GM21423 (cell line): ENCODE measurements at regions not wholly inside any gene's neighbourhood (a gene's known extent, or its start where the extent isn't known, plus 50 kb on each side); places are given as distances from the start of the nearest gene placed in this dataset.

Experiments used
- ATAC-seq: cut with Tn5 transposase; IDR thresholded peaks from one replicate; pipeline ENCODE4 v1.9.1; 2021; ENCODE audit warnings: mild to moderate bottlenecking, moderate library complexity; ENCODE audit not compliant: unreplicated experiment

DNA sequence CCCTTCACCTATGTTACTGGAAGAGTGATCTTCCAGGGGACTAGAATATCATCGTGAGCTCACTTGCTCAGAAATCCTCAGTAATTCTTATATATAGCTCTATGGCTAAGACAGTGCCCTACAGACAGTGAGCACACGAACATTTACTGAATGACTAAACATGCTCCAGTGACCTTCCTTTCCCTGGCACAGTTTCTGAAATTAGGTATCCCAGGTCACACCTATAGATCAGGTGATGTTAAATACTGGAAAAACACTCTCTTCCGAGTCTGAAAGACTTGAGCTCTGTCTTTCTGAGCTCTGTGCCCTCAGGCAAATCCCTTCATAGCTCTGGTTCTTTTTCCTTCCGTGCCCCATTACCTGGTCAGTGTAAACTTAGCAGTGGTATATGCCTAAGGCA lies 239.4 kb upstream of the LRIG1 start:
- ATAC-seq: no peak

DNA sequence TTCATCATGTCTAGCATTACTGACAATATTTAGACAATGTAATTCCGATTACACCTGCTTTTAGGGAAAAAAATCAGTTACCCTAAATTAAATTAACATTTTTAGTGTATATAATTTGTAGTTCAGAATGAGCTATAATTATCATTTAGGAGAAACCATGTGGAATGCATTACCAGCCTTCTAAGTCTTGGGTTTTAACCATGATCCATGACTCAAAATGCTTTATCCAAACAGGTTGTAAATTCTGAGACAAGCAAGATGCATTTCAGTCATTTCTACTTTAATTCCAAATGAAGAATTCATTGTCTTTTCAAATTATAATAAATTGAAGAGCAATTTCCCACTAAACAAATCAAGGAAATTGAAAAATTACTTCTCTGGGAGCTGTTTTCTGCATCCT lies 243.7 kb upstream of the LRIG1 start:
- no peak for ATAC-seq

DNA sequence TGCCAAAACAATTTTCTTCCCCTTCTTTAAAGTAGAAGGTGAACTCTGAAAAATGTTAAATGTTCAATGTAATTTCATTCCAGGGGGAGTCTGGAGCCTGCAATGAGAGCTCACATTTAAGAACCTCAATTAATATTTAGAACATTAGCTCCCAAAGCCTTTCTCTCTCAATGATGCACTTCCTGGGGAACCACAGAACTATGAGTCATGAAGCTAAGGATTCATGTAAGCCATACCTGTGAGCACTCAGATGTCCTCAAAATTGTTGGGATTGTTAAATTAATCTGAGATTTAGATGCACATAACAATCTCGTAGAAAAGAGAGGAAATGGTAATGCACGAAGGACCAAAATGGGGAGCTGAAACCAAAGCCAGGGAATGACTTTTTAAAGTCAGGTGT lies 244.2 kb upstream of the LRIG1 start:
- ATAC-seq: no peak

- ATAC-seq: no peak
Observed at GRCh38 chr3:66747261-66747660, 246.4 kb upstream of the LRIG1 start.

DNA sequence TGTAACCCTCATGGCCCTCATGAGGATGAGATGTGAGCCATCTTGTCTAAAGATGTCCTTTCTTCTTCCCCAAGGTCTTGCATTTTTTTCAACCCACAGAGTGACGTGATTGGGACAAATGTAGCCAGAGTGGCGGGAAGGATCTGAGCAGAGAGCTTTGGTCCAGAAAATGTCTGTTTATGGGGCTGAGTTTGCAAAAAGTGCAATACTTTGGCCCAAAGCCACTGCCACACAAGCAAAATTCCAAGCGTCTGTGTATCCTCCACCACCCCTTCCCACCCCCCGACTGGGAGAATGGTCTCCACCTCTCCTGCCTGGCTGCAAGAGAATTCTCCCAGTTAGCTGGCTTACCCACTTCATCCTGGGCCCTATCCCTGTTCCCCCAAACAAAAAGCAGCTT lies 246.9 kb upstream of the LRIG1 start:
- ATAC-seq: no peak

DNA sequence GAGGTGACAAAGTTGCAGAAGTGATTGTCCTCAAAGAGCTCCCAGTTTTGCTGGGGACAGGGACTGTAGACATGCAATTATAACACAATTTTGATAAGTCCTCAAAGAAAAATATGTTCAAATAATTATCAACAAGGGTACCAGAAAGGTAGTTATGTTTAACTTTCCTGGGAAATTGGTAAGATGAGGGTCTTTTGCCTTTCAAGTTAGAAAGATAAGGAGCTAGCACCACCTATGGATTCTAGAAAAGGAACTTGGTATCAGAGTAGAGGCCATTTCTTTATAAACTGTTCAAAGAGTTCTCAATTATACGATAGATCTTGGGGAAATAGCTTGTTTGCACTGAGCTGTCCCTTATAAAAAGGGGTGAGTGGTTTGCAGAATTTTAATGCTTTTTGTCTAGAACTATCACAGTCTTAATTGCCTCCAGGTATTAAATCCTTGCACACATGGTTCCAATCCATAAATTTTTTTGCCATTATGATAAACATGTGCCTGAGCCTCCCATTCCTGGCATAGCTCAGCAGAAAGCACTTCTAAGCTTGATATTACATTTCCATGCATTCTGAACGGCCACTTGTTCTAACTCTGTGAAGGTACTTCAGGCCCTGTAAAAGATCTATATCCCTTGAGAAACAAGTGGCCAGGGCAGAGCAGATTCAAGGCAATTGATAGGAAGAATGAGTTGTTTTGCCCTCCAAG lies 247.5 kb upstream of the LRIG1 start:
- no peak for ATAC-seq

DNA sequence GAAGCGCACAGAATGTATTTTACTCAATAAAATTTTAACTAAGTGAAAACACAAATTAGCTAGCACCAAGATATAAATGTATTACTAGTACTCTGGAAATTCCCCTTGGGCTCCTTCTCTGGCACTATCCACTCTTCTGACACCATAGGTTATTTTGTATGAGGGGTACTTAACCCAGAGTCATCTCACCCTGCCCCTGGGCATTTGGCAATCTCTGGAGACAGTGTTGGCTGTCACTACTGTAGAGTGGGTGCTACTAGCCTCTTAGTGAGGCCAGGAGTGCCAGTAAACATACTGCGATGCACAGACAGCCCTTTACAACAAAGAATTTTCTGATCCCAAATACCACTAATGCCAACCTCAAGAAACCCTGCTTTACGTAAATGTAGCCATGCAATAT lies 246.3 kb upstream of the KBTBD8 start:
- ATAC-seq: no peak

DNA sequence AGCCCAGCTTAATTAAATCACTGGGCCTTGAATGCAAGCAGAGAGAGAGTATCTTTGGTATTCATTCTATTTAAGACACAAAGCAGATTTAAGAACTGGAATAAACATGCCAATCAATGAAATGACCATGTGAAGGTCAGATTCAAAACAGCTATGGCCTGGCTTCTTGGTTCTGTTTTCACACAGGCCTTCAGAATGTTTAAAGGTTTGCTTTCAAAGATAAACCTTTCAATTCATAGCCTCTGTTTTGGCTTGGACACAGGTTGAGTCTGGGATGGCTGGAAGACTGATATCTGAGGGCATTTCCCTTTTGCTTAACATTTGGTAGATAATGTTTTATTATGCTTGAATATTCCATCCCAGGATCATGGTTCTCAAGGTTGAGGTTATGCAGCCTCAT lies 244.4 kb upstream of the KBTBD8 start:
- ATAC-seq: no peak

DNA sequence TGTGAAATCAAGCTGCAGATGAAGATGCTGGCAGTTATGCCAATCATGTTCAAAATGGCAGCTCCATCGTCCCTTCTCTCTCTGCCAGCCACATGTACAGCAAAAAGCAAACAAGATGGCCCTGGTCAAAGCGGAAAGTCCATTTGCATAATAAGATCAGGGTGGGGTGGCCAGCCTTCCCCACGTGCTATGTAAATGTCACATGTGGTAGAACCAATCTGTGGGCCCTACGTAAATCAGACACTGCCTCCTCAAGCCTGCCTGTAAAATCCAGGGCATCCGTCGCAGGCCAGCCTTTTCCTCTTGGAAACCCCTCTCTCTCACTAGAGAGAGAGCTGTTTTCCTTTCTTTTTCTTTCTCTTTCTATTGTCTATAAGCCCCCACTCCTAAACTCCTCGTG lies 243.5 kb upstream of the KBTBD8 start:
- no peak for ATAC-seq

DNA sequence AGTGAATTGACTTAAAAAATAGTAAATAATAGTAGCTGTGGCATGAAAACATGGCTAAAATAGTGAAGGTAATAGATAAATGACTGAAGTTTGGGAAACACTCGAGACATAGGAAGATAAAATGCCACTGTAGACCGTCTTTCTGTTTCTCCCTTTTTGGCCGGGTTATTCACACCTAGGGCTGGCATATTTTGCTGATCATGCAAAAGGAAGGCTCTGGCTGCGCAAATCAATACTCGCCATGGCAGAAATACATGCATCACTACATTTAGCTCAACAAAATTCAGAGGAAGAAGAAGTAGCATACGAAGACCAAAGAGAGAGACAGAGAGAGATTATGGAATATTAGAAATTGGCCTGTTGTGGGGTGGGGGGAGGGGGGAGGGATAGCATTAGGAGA lies 242.2 kb upstream of the KBTBD8 start:
- no peak for ATAC-seq

- no peak for ATAC-seq
Observed at GRCh38 chr3:66756468-66757036, 241.6 kb upstream of the KBTBD8 start.

DNA sequence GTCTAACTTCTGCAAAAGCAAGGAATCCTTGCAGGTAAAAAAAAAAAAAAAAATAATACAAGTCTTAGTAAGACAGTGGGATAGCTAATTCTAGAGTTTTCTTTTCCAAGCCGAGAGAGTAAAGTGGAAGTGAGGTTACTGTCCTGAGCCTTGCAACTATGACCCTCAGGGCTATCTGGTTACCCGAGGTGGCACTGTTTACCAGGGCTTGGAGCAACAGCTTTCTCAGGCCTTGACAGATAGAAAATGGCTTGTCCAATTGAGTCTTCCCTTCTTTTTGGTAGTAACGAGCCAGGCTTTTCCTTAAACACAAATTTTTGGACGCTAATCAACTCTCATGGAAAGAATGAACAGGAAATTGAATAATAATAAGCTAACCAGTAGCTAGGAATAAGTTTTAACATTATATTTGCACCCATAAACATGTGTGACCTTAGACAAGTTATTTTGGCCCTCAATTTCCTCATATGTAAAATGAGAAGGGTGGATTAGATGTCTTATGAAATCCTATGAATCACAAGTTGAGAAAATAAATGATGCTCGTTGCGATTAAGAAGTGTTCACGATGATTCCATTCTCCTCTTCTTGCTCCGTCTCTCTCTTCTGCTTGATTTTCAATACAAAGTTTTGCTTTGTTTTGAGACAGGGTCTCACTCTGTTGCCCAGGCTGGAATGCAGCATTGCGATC lies 236.9 kb upstream of the KBTBD8 start:
- ATAC-seq: no peak

- no peak for ATAC-seq
Observed at GRCh38 chr3:66762916-66763693, 235.0 kb upstream of the KBTBD8 start.

DNA sequence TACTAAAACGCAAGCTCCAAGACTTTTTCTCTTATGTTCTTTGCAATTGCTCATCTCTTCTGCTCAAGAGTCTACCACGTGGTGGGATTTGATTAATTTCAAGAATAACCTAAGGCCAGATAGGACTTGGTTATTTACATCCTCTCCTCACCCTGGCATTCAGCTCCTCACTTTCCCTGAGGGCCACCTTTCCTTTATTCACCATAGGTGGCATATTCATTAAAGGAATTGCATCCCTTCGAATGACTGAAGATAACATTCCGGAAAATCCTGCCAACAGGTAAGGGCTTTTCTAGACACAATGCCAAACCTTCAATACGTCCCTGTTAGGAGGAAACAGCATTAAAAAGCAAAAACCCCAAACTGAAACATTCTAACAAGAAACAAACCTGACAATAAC lies 220.0 kb upstream of the KBTBD8 start:
- no peak for ATAC-seq

DNA sequence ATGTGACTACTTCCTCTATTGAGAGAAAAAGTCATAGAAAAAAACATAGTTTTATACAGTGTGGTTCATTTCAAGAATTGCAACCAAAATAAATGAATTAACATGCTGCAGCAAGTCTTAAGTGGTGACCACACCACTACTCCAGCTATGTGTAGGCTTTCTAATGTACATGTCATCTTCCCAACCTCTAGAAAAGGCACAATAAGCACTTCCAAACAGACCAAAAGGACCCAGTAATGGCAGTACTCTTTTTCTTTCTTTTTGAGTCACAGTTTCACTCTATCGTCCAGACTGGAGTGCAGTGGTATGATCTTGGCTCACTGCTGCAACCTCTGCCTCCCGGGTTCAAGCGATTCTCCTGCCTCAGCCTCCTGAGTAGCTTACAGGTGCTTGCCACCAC lies 219.3 kb upstream of the KBTBD8 start:
- no peak for ATAC-seq

- ATAC-seq: no peak
Observed at GRCh38 chr3:66785191-66785909, 212.8 kb upstream of the KBTBD8 start.

DNA sequence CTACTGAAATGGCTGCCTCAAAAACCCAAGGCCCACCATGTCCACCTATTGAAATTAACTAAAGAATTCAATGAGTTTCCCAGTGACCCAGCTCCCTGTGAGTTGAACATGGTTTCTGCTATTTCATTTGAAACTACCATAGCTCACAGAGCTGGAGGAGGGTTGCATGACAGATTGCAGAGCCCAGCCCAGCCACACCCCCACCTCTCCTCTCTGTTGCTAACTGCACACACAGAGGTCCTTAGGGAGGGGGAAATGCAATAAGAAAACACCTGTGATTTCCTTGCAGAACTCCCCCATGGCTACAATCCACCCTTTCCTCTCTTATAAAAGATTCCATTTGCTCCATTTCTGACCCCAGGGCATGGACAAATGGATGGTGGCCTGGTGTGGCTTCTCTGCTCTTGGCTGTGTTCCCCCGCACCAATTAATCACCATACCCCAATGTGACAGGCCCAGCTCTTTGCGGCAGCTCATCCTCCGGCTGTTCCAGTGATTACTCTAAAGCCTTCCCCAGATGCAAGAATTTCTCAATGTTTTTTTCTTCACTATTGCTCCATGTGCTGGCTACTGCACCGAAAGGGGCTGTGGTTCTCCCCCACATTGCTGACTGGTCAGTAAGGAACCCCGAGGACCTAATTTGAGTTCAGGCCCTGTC lies 208.4 kb upstream of the KBTBD8 start:
- no peak for ATAC-seq

GRCh38 chr3:66792086-66792485 lies 206.0 kb upstream of the KBTBD8 start:
- no peak for ATAC-seq

GRCh38 chr3:66795365-66795764 lies 202.7 kb upstream of the KBTBD8 start:
- no peak for ATAC-seq

- ATAC-seq: no peak
Observed at GRCh38 chr3:66796343-66796742, 201.8 kb upstream of the KBTBD8 start.
